Tibial nerve (tissue), 4 donors: ENCODE measurements at regions not wholly inside any gene's neighbourhood (a gene's known extent, or its start where the extent isn't known, plus 50 kb on each side); places are given as distances from the start of the nearest gene placed in this dataset.

ENCODE experiments used
- DNase-seq, 2 donors: peaks; one replicate each; pipeline ENCODE4 v3.0.0-alpha.2; 2019; ENCODE audit warnings: low spot score in 2 of 2
- H3K27ac ChIP-seq, 4 donors: fragments of 200-600 bp; sonication (generic) in 3 of 4; one replicate each; pipeline ENCODE4 v1.5.1; 2017 to 2019; ENCODE audit warnings: mild to moderate bottlenecking in 1 of 4
- H3K27me3 ChIP-seq, 2 donors: fragments of 200-600 bp; sonication (generic) in 1 of 2; one replicate each; pipeline versions ENCODE4 v1.5.1 to v1.6.0; 2017 to 2019
- H3K36me3 ChIP-seq, 3 donors: fragments of 200-600 bp; sonication (generic); one replicate each; pipeline ENCODE4 v1.5.1; 2018 to 2019
- H3K4me1 ChIP-seq, 4 donors: fragments of 200-600 bp; sonication (generic) in 3 of 4; one replicate each; pipeline ENCODE4 v1.5.1; 2017 to 2019
- H3K4me3 ChIP-seq, 4 donors: fragments of 200-600 bp; sonication (generic) in 3 of 4; one replicate each; pipeline ENCODE4 v1.5.1; 2017 to 2019; ENCODE audit warnings: mild to moderate bottlenecking in 1 of 4, moderate library complexity in 1 of 4
- H3K9me3 ChIP-seq, 4 donors: fragments of 200-600 bp; sonication (generic) in 3 of 4; one replicate each; pipeline ENCODE4 v1.5.1; 2017 to 2019
- EP300 ChIP-seq, 2 donors: sonication (generic); formaldehyde crosslinking; IDR thresholded peaks; one replicate each; pipeline ENCODE4 v1.6.1; 2017; ENCODE audit warnings: antibody characterized with exemption in 2 of 2, mild to moderate bottlenecking in 1 of 2
- POLR2A ChIP-seq, 2 donors: fragments of 450-650 bp; IDR thresholded peaks; one replicate each; pipeline ENCODE4 v1.6.1; 2017; ENCODE audit warnings: antibody characterized with exemption in 2 of 2, mild to moderate bottlenecking in 2 of 2, moderate library complexity in 2 of 2
- WGBS, 2 donors: methylation state at CpG; one replicate each; pipeline ENCODE4 v1.1.5; 2018; 5-methylcytosine and 5-hydroxymethylcytosine counted together
- TF ChIP-seq, protein P1 (sequence below), 5 experiments: fragments of 200-600 bp in 3 of 5; fragments of 450-650 bp in 2 of 5; sonication (generic) in 3 of 5; IDR thresholded peaks; one replicate each; pipeline ENCODE4 v1.5.1; 2016 to 2019; ENCODE audit warnings: antibody characterized with exemption in 5 of 5, mild to moderate bottlenecking in 3 of 5, moderate library complexity in 2 of 5

DNA sequence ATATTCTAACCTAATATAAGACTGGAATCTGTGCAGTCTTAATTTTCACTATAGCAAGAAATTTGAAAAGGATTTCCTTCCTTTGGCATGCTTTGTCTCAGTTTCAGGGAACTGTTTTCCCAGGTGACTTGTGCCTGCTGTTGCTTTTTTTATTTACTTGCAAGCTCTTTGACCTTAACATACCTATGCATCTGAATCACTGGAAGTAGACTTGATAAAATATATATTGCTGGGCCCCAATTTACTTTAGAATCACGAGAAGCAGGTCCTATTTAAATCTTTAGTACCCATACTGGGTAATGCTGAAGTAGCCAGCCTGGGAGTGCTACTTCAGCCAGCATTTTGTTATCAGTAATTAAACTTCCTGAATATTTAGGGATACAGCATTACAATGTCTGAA lies 257.9 kb upstream of the ALCAM start:
- Histone ChIP-seq H3K4me1 (no peaks in the 10 kb centered on the region), H3K9me3 (peaks cover 0 to 26% (median 0%) of the 10 kb centered on the region in 4 donors), H3K27me3 (no peaks in the 10 kb centered on the region), H3K4me3 (no peak overlapping the region), H3K36me3 (no peaks in the 10 kb centered on the region), H3K27ac (no peak overlapping the region)
- TF ChIP-seq, protein P1, sequence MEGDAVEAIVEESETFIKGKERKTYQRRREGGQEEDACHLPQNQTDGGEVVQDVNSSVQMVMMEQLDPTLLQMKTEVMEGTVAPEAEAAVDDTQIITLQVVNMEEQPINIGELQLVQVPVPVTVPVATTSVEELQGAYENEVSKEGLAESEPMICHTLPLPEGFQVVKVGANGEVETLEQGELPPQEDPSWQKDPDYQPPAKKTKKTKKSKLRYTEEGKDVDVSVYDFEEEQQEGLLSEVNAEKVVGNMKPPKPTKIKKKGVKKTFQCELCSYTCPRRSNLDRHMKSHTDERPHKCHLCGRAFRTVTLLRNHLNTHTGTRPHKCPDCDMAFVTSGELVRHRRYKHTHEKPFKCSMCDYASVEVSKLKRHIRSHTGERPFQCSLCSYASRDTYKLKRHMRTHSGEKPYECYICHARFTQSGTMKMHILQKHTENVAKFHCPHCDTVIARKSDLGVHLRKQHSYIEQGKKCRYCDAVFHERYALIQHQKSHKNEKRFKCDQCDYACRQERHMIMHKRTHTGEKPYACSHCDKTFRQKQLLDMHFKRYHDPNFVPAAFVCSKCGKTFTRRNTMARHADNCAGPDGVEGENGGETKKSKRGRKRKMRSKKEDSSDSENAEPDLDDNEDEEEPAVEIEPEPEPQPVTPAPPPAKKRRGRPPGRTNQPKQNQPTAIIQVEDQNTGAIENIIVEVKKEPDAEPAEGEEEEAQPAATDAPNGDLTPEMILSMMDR (IDR thresholded peaks at IDR 0.05) = no peak
- no peak for TF ChIP-seq EP300 (IDR thresholded peaks at IDR 0.05)
- no peak for TF ChIP-seq POLR2A (IDR thresholded peaks at IDR 0.05)
- WGBS, 2 donors = 41 to 45% methylated on average over 1 of the region's 1 CpG
- DNase-seq = no peak

DNA sequence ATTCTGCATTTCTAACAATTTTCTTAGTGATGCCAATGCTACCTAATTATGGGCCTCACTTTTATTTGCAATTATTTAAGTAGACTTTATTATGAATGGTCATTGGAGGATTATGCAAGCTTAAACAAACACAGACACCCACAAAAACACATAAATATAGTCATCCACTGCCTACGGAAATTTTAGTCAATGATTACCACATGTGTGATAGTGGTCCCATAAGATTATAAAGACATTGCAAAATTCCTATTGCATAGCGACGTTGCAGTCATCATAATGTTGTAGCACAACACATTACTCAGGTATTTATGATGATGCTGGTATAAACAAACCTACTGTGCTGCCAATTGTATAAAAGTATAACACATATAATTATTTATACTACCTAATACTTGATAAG lies 247.8 kb upstream of the ALCAM start:
- no peaks in the 10 kb centered on the region for H3K27me3 ChIP-seq
- peaks cover 0 to 7% (median 0%) of the 10 kb centered on the region in 4 donors for H3K9me3 ChIP-seq
- no peaks in the 10 kb centered on the region for H3K4me1 ChIP-seq
- TF ChIP-seq EP300 (IDR thresholded peaks at IDR 0.05) (no peak), POLR2A (IDR thresholded peaks at IDR 0.05) (no peak)
- TF ChIP-seq, protein P1 (IDR thresholded peaks at IDR 0.05) = no peak
- no peak overlapping the region for H3K27ac ChIP-seq
- DNase-seq = no peak
- WGBS, 2 donors = 56 to 66% methylated on average over 3 of the region's 3 CpGs
- H3K4me3 ChIP-seq = no peak overlapping the region
- no peaks in the 10 kb centered on the region for H3K36me3 ChIP-seq

DNA sequence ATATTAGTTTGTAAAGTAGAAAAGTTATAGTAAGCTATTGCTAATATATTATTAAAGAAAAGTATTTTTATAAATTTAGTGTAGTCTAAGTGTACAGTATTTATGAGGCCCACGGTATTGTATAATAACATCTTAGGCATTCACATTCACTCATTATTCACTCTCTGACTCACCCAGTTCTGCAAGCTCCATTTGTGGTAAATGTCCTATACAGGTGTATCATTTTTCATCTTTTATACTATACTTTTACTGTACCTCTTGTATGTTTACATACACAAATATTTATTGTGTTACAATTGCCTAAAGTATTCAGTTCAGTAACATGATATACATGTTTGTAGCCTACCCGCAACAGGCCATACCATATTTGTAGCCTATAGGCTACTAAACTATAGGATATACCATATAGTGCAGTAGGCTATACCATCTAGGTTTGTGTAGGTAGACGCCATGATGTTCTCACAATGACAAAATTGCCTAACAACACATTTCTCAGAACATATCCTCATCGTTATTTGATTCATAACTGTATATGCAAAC lies 246.8 kb upstream of the ALCAM start:
- Histone ChIP-seq H3K27me3 (no peaks in the 10 kb centered on the region), H3K27ac (no peak overlapping the region), H3K4me1 (no peaks in the 10 kb centered on the region), H3K9me3 (peaks cover 0 to 4% (median 0%) of the 10 kb centered on the region in 4 donors), H3K36me3 (no peaks in the 10 kb centered on the region), H3K4me3 (no peak overlapping the region)
- TF ChIP-seq, protein P1 (IDR thresholded peaks at IDR 0.05) = no peak
- TF ChIP-seq EP300 (IDR thresholded peaks at IDR 0.05) = no peak
- TF ChIP-seq POLR2A (IDR thresholded peaks at IDR 0.05) = no peak
- DNase-seq = no peak
- WGBS, 2 donors = 93 to 98% methylated on average over 4 of the region's 4 CpGs

DNA sequence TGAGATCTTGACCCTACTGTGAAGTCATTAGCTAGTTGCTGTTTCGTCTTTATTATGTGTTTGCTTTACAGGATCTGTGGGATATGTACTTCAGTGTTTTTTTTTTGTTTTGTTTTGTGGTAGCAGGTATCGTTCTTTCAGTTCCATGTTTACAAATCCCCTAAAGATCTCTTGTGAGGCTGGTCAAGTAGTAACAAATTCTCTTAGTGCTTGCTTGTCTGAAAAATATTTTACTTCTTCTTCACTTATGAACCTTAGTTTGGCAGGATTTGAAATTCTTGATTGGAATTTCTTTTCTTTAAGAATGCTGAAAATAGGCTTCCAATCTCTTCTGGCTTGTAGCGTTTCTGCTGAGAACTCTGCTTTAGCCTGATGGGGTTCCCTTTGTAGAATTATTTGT lies 235.8 kb upstream of the ALCAM start:
- no peak for DNase-seq
- no peak overlapping the region for H3K27ac ChIP-seq
- peaks cover 0 to 24% (median 5%) of the 10 kb centered on the region in 4 donors for H3K9me3 ChIP-seq
- no peak overlapping the region for H3K4me3 ChIP-seq
- no peaks in the 10 kb centered on the region for H3K36me3 ChIP-seq
- no peaks in the 10 kb centered on the region for H3K4me1 ChIP-seq
- 92 to 94% methylated on average over 3 of the region's 3 CpGs for WGBS, 2 donors
- H3K27me3 ChIP-seq = no peaks in the 10 kb centered on the region
- no peak for TF ChIP-seq EP300 (IDR thresholded peaks at IDR 0.05)
- TF ChIP-seq, protein P1 (IDR thresholded peaks at IDR 0.05) = no peak
- no peak for TF ChIP-seq POLR2A (IDR thresholded peaks at IDR 0.05)

DNA sequence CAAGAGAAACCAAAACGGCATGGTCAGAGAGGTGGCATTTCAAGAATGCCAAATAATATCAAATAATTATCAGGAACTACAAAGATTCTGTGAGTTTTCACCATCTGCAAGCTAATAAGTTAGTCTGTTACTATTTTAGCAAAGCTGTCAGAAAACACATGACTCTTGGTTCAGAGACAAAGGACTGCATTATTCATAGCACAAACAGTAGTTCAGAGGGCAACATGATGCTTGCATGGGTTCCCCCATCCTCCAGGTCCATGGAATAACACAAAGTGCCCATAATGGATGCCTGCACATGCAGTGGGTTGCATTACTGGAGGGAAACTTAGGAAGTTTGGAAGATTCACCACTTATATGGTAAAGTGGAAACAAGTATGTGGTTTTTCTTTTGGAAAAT lies 228.8 kb upstream of the ALCAM start:
- Histone ChIP-seq H3K9me3 (no peaks in the 10 kb centered on the region), H3K4me1 (peaks cover 0 to 6% (median 0%) of the 10 kb centered on the region in 4 donors), H3K27ac (no peak overlapping the region), H3K27me3 (no peaks in the 10 kb centered on the region), H3K36me3 (no peaks in the 10 kb centered on the region), H3K4me3 (no peak overlapping the region)
- TF ChIP-seq EP300 (IDR thresholded peaks at IDR 0.05) (no peak), POLR2A (IDR thresholded peaks at IDR 0.05) (no peak)
- TF ChIP-seq, protein P1 (IDR thresholded peaks at IDR 0.05) = no peak
- no peak for DNase-seq
- 36 to 39% methylated on average over 1 of the region's 1 CpG for WGBS, 2 donors
